DND-41 (cell line): ENCODE measurements at regions not wholly inside any gene's neighbourhood (a gene's known extent, or its start where the extent isn't known, plus 50 kb on each side); places are given as distances from the start of the nearest gene placed in this dataset.
"Not testable (repeated sequence)": the region's sequence is repeated elsewhere in the genome, so short reads cannot be mapped to it uniquely, and the experiment has no call there.

Source experiments
- CTCF ChIP-seq: IDR thresholded peaks from 2 replicates; pipeline ENCODE4 v1.5.1; 2012; ENCODE audit warnings: borderline replicate concordance, low read length, moderate library complexity, mild to moderate bottlenecking; ENCODE audit not compliant: poor library complexity, severe bottlenecking; ENCODE audit errors: extremely low read depth
- EZH2 ChIP-seq: IDR thresholded peaks from 3 replicates; pipeline ENCODE4 v1.6.1; 2012; ENCODE audit warnings: borderline replicate concordance, low read depth, mild to moderate bottlenecking, moderate library complexity, low read length, inconsistent platforms; ENCODE audit not compliant: severe bottlenecking

GRCh38 chr2:242085024-242085674 is 215.6 kb downstream of the RTP5 start:
- not testable (repeated sequence) for TF ChIP-seq CTCF, EZH2
